ENCODE measurements at regions not wholly inside any gene's neighbourhood (a gene's known extent, or its start where the extent isn't known, plus 50 kb on each side); places are given as distances from the start of the nearest gene placed in this dataset.

- in situ Hi-C loops (cut with MboI) (no loop called here), intact Hi-C loops (cut with micrococcal nuclease) (no loop called here)
- POLR2A ChIA-PET, result no interaction called here
- FAIRE-seq, result no peak
- H3K27me3 ChIP-seq (ENCODE audit: control insufficient read depth in 2 of 2, insufficient read depth in 2 of 2, low read length in 2 of 2), result no peaks in the 10 kb centered on the region
- H3K9me3 ChIP-seq (replicated peaks; ENCODE audit: control insufficient read depth, insufficient read depth, low read depth, low read length), result no peaks in the 10 kb centered on the region; the same call in 1 of the 2 replicates
- 1% methylated on average over 4 of the region's 4 CpGs for WGBS (ENCODE audit: insufficient coverage, low coverage, missing lambda C conversion rate)
- no peak overlapping the region for H3K27ac ChIP-seq (ENCODE audit: extremely low read depth, low read depth, low read length)
- no peak for ATAC-seq
- H3K9ac ChIP-seq (ENCODE audit: insufficient read depth in 1 of 2, low read depth in 2 of 2, low read length in 2 of 2), result no peak overlapping the region
- H2AFZ ChIP-seq (ENCODE audit: low read depth, low read length), result no peak overlapping the region
- H3K9me1 ChIP-seq (ENCODE audit: control insufficient read depth, insufficient read depth, low read length), result no peaks in the 10 kb centered on the region
- no peaks in the 10 kb centered on the region for H3K4me1 ChIP-seq (replicated peaks in 1 of 2; ENCODE audit: control insufficient read depth in 2 of 2, insufficient read depth in 2 of 2, low read length in 2 of 2)
- H3K4me2 ChIP-seq (ENCODE audit: insufficient read depth, low read length), result no peak overlapping the region
- CTCF ChIA-PET (ENCODE audit: low intra/inter-chr PET ratio), result no interaction called here
- no peaks in the 10 kb centered on the region for H4K20me1 ChIP-seq (replicated peaks; ENCODE audit: control insufficient read depth, insufficient read depth, low read length)
- BruUV-seq (replicated peaks), result no TSS peak
- DNase-seq (ENCODE audit: extremely low read depth in 1 of 4, low spot score in 3 of 4), result no peak
- H3K36me3 ChIP-seq (ENCODE audit: control insufficient read depth, insufficient read depth, low read length), result no peaks in the 10 kb centered on the region
- TF ChIP-seq SMAD4 (CRISPR knock-in tag; conservative IDR thresholded peaks at IDR 0.05), result no peak
- TF ChIP-seq GATAD2A (IDR thresholded peaks at IDR 0.05), result no peak
- H3K79me2 ChIP-seq (ENCODE audit: control insufficient read depth, insufficient read depth, low read length), result no peaks in the 10 kb centered on the region
- H3K4me3 ChIP-seq, result no peak overlapping the region
Measured at GRCh38 chr6:19329078-19329477, 508.1 kb upstream of the ID4 start.

GRCh38 chr6:19331089-19331488 is 506.1 kb upstream of the ID4 start:
- DNase-seq (ENCODE audit: extremely low read depth in 1 of 4, low spot score in 3 of 4) (no peak), ATAC-seq (no peak), FAIRE-seq (no peak)
- H2AFZ ChIP-seq (ENCODE audit: low read depth, low read length), result no peak overlapping the region
- CTCF ChIA-PET (ENCODE audit: low intra/inter-chr PET ratio), result no interaction called here
- intact Hi-C loops (cut with micrococcal nuclease), result no loop called here
- H3K27me3 ChIP-seq (ENCODE audit: control insufficient read depth in 2 of 2, insufficient read depth in 2 of 2, low read length in 2 of 2), result no peaks in the 10 kb centered on the region
- no peak overlapping the region for H3K27ac ChIP-seq (ENCODE audit: extremely low read depth, low read depth, low read length)
- TF ChIP-seq MAFF (IDR thresholded peaks at IDR 0.05; ENCODE audit: low read length), result no peak
- TF ChIP-seq ZNF584 (CRISPR knock-in tag; IDR thresholded peaks at IDR 0.05; ENCODE audit: low read depth), result no peak
- TF ChIP-seq BRF1 (IDR thresholded peaks at IDR 0.05; ENCODE audit: borderline replicate concordance, extremely low read depth, insufficient read length), result no peak
- TF ChIP-seq ARID3B (CRISPR knock-in tag; IDR thresholded peaks at IDR 0.05; ENCODE audit: borderline replicate concordance), result no peak
- TF ChIP-seq EZH2 (IDR thresholded peaks at IDR 0.05; ENCODE audit: borderline replicate concordance, low read depth, low read length), result no peak
- TF ChIP-seq ZNF445 (CRISPR knock-in tag; IDR thresholded peaks at IDR 0.05; ENCODE audit: low read depth), result no peak
- no peak for TF ChIP-seq MYNN (IDR thresholded peaks at IDR 0.05)
- no peak for TF ChIP-seq MYNN (CRISPR knock-in tag; IDR thresholded peaks at IDR 0.05)
- 0% methylated on average over 3 of the region's 3 CpGs for WGBS (ENCODE audit: insufficient coverage, low coverage, missing lambda C conversion rate)
- H3K4me1 ChIP-seq (replicated peaks in 1 of 2; ENCODE audit: control insufficient read depth in 2 of 2, insufficient read depth in 2 of 2, low read length in 2 of 2), result no peaks in the 10 kb centered on the region
- POLR2A ChIA-PET, result no interaction called here
- no TSS peak for BruUV-seq (replicated peaks)
- H3K9ac ChIP-seq (ENCODE audit: insufficient read depth in 1 of 2, low read depth in 2 of 2, low read length in 2 of 2), result no peak overlapping the region
- H3K4me3 ChIP-seq, result no peak overlapping the region
- H3K9me3 ChIP-seq (replicated peaks; ENCODE audit: control insufficient read depth, insufficient read depth, low read depth, low read length), result no peaks in the 10 kb centered on the region
- H3K36me3 ChIP-seq (ENCODE audit: control insufficient read depth, insufficient read depth, low read length), result no peaks in the 10 kb centered on the region
- no peaks in the 10 kb centered on the region for H3K79me2 ChIP-seq (ENCODE audit: control insufficient read depth, insufficient read depth, low read length)
- H3K4me2 ChIP-seq (ENCODE audit: insufficient read depth, low read length), result no peak overlapping the region
- H3K9me1 ChIP-seq (ENCODE audit: control insufficient read depth, insufficient read depth, low read length), result no peaks in the 10 kb centered on the region
- in situ Hi-C loops (cut with MboI), result no loop called here
- H4K20me1 ChIP-seq (replicated peaks; ENCODE audit: control insufficient read depth, insufficient read depth, low read length), result no peaks in the 10 kb centered on the region
